ENCODE measurements at regions not wholly inside any gene's neighbourhood (a gene's known extent, or its start where the extent isn't known, plus 50 kb on each side); places are given as distances from the start of the nearest gene placed in this dataset.
"Not testable (repeated sequence)": the region's sequence is repeated elsewhere in the genome, so short reads cannot be mapped to it uniquely, and the experiment has no call there.

- DNase-seq: not testable (repeated sequence)
Measured at GRCh38 chr6:28626386-28626785, 100.7 kb downstream of the GPX5 start.

GRCh38 chr6:28632326-28632851, 106.7 kb downstream of the GPX5 start:
- DNase-seq: no peak

GRCh38 chr6:28633445-28634215, 107.9 kb downstream of the GPX5 start:
- no peak for DNase-seq

GRCh38 chr6:28634411-28634760, 108.7 kb downstream of the GPX5 start:
- no peak for DNase-seq

- no peak for DNase-seq
Measured at GRCh38 chr6:28634761-28635546, 109.3 kb downstream of the GPX5 start.

- DNase-seq: no peak
Measured at GRCh38 chr6:28635547-28636158, 110.0 kb downstream of the GPX5 start.

GRCh38 chr6:28638787-28639430, 113.2 kb downstream of the GPX5 start:
- DNase-seq: no peak

GRCh38 chr6:28639445-28640290, 114.0 kb downstream of the GPX5 start:
- not testable (repeated sequence) for DNase-seq

- DNase-seq: peak; percentile 13
Measured at GRCh38 chr6:28643017-28643740, 117.5 kb downstream of the GPX5 start.

GRCh38 chr6:28646650-28647049, 121.0 kb downstream of the GPX5 start:
- DNase-seq: no peak

- DNase-seq: peak; percentile 38
Measured at GRCh38 chr6:28648035-28648877, 122.6 kb downstream of the GPX5 start.

- DNase-seq: no peak
Measured at GRCh38 chr6:28648878-28649375, 123.2 kb downstream of the GPX5 start.

GRCh38 chr6:28651161-28651560, 125.5 kb downstream of the GPX5 start:
- DNase-seq: no peak

- DNase-seq: no peak
Measured at GRCh38 chr6:28653876-28654275, 128.2 kb downstream of the GPX5 start.

- DNase-seq: no peak
Measured at GRCh38 chr6:28655164-28655563, 129.5 kb downstream of the GPX5 start.

- no peak for DNase-seq
Measured at GRCh38 chr6:28656715-28657114, 131.0 kb downstream of the GPX5 start.

- no peak for DNase-seq
Measured at GRCh38 chr6:28657381-28657768, 131.7 kb downstream of the GPX5 start.

GRCh38 chr6:28657769-28658465, 132.2 kb downstream of the GPX5 start:
- DNase-seq: peak; percentile 56

GRCh38 chr6:28658475-28659249, 133.0 kb downstream of the GPX5 start:
- no peak for DNase-seq

All from CD4-positive, alpha-beta T cell treated with Interleukin-6 for 4 hours (primary cell).